ENCODE measurements at regions not wholly inside any gene's neighbourhood (a gene's known extent, or its start where the extent isn't known, plus 50 kb on each side); places are given as distances from the start of the nearest gene placed in this dataset.
"Not testable (repeated sequence)": the region's sequence is repeated elsewhere in the genome, so short reads cannot be mapped to it uniquely, and the experiment has no call there.

GRCh38 chr17:64800987-64801386, 118.3 kb downstream of the LRRC37A3 start:
- H3K36me3 ChIP-seq: peaks cover 30 to 44% of the 10 kb centered on the region in 2 donors
- H3K4me1 ChIP-seq; H3K27me3 ChIP-seq; intact Hi-C loops (cut with DNase I); DNase-seq (ENCODE audit: low spot score in 2 of 2); H3K4me3 ChIP-seq; H3K9me3 ChIP-seq; H3K27ac ChIP-seq: not testable (repeated sequence)

- H3K27me3 ChIP-seq; H3K4me3 ChIP-seq; H3K27ac ChIP-seq; intact Hi-C loops (cut with DNase I); H3K4me1 ChIP-seq; DNase-seq (ENCODE audit: low spot score in 2 of 2); H3K9me3 ChIP-seq: not testable (repeated sequence)
- H3K36me3 ChIP-seq: peaks cover 30 to 45% of the 10 kb centered on the region in 2 donors
Observed at GRCh38 chr17:64800361-64800895, 118.8 kb downstream of the LRRC37A3 start.

GRCh38 chr17:64799543-64800188, 119.6 kb downstream of the LRRC37A3 start:
- DNase-seq (ENCODE audit: low spot score in 2 of 2); H3K27ac ChIP-seq; H3K4me1 ChIP-seq; intact Hi-C loops (cut with DNase I); H3K4me3 ChIP-seq; H3K9me3 ChIP-seq; H3K27me3 ChIP-seq: not testable (repeated sequence)
- H3K36me3 ChIP-seq: peaks cover 29 to 45% of the 10 kb centered on the region in 2 donors

- H3K27ac ChIP-seq; intact Hi-C loops (cut with DNase I); DNase-seq (ENCODE audit: low spot score in 2 of 2); H3K27me3 ChIP-seq; H3K4me3 ChIP-seq; H3K9me3 ChIP-seq; H3K4me1 ChIP-seq: not testable (repeated sequence)
- peaks cover 32 to 52% of the 10 kb centered on the region in 2 donors for H3K36me3 ChIP-seq
Observed at GRCh38 chr17:64798961-64799360, 120.3 kb downstream of the LRRC37A3 start.

GRCh38 chr17:64798489-64798790, 120.8 kb downstream of the LRRC37A3 start:
- H3K27ac ChIP-seq; H3K27me3 ChIP-seq; intact Hi-C loops (cut with DNase I); H3K4me3 ChIP-seq; H3K9me3 ChIP-seq; H3K4me1 ChIP-seq; DNase-seq (ENCODE audit: low spot score in 2 of 2): not testable (repeated sequence)
- peaks cover 35 to 55% of the 10 kb centered on the region in 2 donors for H3K36me3 ChIP-seq

- H3K27me3 ChIP-seq; intact Hi-C loops (cut with DNase I): not testable (repeated sequence)
- H3K36me3 ChIP-seq: peaks cover 30 to 53% of the 10 kb centered on the region in 2 donors
Observed at GRCh38 chr17:64797746-64798488, 121.4 kb downstream of the LRRC37A3 start.

GRCh38 chr17:64795342-64795741, 123.9 kb downstream of the LRRC37A3 start:
- intact Hi-C loops (cut with DNase I); H3K4me1 ChIP-seq; H3K27ac ChIP-seq; H3K9me3 ChIP-seq; H3K27me3 ChIP-seq; H3K4me3 ChIP-seq; DNase-seq (ENCODE audit: low spot score in 2 of 2): not testable (repeated sequence)
- H3K36me3 ChIP-seq: peaks cover 25 to 57% of the 10 kb centered on the region in 2 donors

More at GRCh38 chr17:64797746-64798488, 121.4 kb downstream of the LRRC37A3 start:
- not testable (repeated sequence) for H3K4me1 ChIP-seq; H3K4me3 ChIP-seq; H3K27ac ChIP-seq; H3K9me3 ChIP-seq; DNase-seq (ENCODE audit: low spot score in 2 of 2)

- DNase-seq (ENCODE audit: low spot score in 2 of 2); intact Hi-C loops (cut with DNase I); H3K4me1 ChIP-seq; H3K4me3 ChIP-seq; H3K27me3 ChIP-seq; H3K27ac ChIP-seq; H3K9me3 ChIP-seq: not testable (repeated sequence)
- peaks cover 24 to 55% of the 10 kb centered on the region in 2 donors for H3K36me3 ChIP-seq
Observed at GRCh38 chr17:64794548-64795274, 124.6 kb downstream of the LRRC37A3 start.

GRCh38 chr17:64794113-64794512, 125.2 kb downstream of the LRRC37A3 start:
- intact Hi-C loops (cut with DNase I); H3K27me3 ChIP-seq; H3K27ac ChIP-seq: not testable (repeated sequence)

GRCh38 chr17:64792793-64793575, 126.3 kb downstream of the LRRC37A3 start:
- H3K9me3 ChIP-seq; H3K27me3 ChIP-seq; H3K4me3 ChIP-seq; H3K4me1 ChIP-seq; H3K27ac ChIP-seq; intact Hi-C loops (cut with DNase I): not testable (repeated sequence)
- DNase-seq (ENCODE audit: low spot score in 2 of 2): peak in 1 of 2 donors; percentile 59
- peaks cover 30 to 48% of the 10 kb centered on the region in 2 donors for H3K36me3 ChIP-seq

More at GRCh38 chr17:64794113-64794512, 125.2 kb downstream of the LRRC37A3 start:
- not testable (repeated sequence) for H3K4me1 ChIP-seq; H3K4me3 ChIP-seq; H3K9me3 ChIP-seq; DNase-seq (ENCODE audit: low spot score in 2 of 2)
- peaks cover 26 to 55% of the 10 kb centered on the region in 2 donors for H3K36me3 ChIP-seq

- H3K4me1 ChIP-seq; H3K9me3 ChIP-seq; H3K27me3 ChIP-seq; intact Hi-C loops (cut with DNase I); H3K27ac ChIP-seq; H3K4me3 ChIP-seq: not testable (repeated sequence)
- DNase-seq (ENCODE audit: low spot score in 2 of 2): peak in 1 of 2 donors; percentile 27
- H3K36me3 ChIP-seq: peaks cover 27 to 48% of the 10 kb centered on the region in 2 donors
Observed at GRCh38 chr17:64792276-64792675, 127.0 kb downstream of the LRRC37A3 start.

GRCh38 chr17:64791691-64792090, 127.6 kb downstream of the LRRC37A3 start:
- H3K27me3 ChIP-seq; DNase-seq (ENCODE audit: low spot score in 2 of 2); intact Hi-C loops (cut with DNase I); H3K4me1 ChIP-seq; H3K9me3 ChIP-seq; H3K27ac ChIP-seq; H3K4me3 ChIP-seq: not testable (repeated sequence)
- peaks cover 30 to 50% of the 10 kb centered on the region in 2 donors for H3K36me3 ChIP-seq

GRCh38 chr17:64791226-64791625, 128.1 kb downstream of the LRRC37A3 start:
- H3K27me3 ChIP-seq; intact Hi-C loops (cut with DNase I); H3K27ac ChIP-seq; H3K4me3 ChIP-seq; H3K4me1 ChIP-seq; DNase-seq (ENCODE audit: low spot score in 2 of 2); H3K9me3 ChIP-seq: not testable (repeated sequence)
- H3K36me3 ChIP-seq: peaks cover 35 to 52% of the 10 kb centered on the region in 2 donors

All from ascending aorta (tissue), 2 donors.